OCI-LY1 (cell line): ENCODE measurements at regions not wholly inside any gene's neighbourhood (a gene's known extent, or its start where the extent isn't known, plus 50 kb on each side); places are given as distances from the start of the nearest gene placed in this dataset.

Experiments used
- EZH2 ChIP-seq: fragments of 200-600 bp; sonication (generic), shearing (Covaris generic); IDR thresholded peaks from 2 replicates; pipeline ENCODE4 v1.8.0; 2017; ENCODE audit warnings: borderline replicate concordance, mixed run types, mild to moderate bottlenecking, antibody characterized with exemption, low read length, moderate library complexity, mixed read lengths
- TF ChIP-seq, protein P1 (sequence below): fragments of 200-600 bp; sonication (generic), shearing (Covaris generic); IDR thresholded peaks from 2 replicates; pipeline ENCODE4 v1.5.1; 2017; ENCODE audit warnings: mild to moderate bottlenecking, antibody characterized with exemption, low read length, moderate library complexity, mixed read lengths

DNA sequence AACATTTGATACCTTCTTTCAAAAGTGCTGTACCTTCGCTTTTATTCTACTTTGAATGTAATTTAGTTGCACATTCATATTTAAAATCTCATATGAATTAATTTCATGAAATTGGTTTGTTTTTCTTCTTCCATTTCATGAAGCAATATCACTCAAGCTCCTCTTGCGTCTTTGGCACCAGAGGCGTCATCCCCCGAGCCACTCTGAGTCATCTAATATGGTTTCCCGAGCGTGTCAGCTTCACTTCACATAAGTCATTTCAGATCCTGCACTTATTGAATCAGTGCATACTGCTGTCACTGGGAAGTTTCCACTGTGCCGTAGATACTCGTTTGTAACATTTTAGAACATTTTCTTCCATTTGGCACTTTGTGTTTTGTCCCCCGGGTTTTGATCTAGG is 105.6 kb downstream of the SLC25A47 start:
- TF ChIP-seq EZH2 = no peak
- TF ChIP-seq, protein P1, sequence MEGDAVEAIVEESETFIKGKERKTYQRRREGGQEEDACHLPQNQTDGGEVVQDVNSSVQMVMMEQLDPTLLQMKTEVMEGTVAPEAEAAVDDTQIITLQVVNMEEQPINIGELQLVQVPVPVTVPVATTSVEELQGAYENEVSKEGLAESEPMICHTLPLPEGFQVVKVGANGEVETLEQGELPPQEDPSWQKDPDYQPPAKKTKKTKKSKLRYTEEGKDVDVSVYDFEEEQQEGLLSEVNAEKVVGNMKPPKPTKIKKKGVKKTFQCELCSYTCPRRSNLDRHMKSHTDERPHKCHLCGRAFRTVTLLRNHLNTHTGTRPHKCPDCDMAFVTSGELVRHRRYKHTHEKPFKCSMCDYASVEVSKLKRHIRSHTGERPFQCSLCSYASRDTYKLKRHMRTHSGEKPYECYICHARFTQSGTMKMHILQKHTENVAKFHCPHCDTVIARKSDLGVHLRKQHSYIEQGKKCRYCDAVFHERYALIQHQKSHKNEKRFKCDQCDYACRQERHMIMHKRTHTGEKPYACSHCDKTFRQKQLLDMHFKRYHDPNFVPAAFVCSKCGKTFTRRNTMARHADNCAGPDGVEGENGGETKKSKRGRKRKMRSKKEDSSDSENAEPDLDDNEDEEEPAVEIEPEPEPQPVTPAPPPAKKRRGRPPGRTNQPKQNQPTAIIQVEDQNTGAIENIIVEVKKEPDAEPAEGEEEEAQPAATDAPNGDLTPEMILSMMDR = no peak
